H9 (cell line): ENCODE measurements at regions not wholly inside any gene's neighbourhood (a gene's known extent, or its start where the extent isn't known, plus 50 kb on each side); places are given as distances from the start of the nearest gene placed in this dataset.

Experiments
- DNase-seq: peaks from one replicate; pipeline ENCODE4 v3.0.0-alpha.2; 2017
- H2AFZ ChIP-seq: one replicate; pipeline ENCODE4 v1.6.1; 2013; ENCODE audit warnings: mild to moderate bottlenecking, low read length, control low read depth, moderate library complexity
- H2AK5ac ChIP-seq: 2 replicates; pipeline ENCODE4 v1.6.1; 2013; ENCODE audit warnings: low read length, control low read depth, mixed read lengths; ENCODE audit not compliant: insufficient read length
- H2BK120ac ChIP-seq: one replicate; pipeline ENCODE4 v1.6.1; 2013; ENCODE audit warnings: low read depth, mild to moderate bottlenecking, low read length, control low read depth, inconsistent platforms; ENCODE audit not compliant: poor library complexity, severe bottlenecking
- H2BK12ac ChIP-seq: 2 replicates; pipeline ENCODE4 v1.6.1; 2013; ENCODE audit warnings: low read length, control low read depth, mixed read lengths, low read depth; ENCODE audit not compliant: insufficient read length
- H2BK15ac ChIP-seq: 2 replicates; pipeline ENCODE4 v1.6.1; 2013; ENCODE audit warnings: low read depth, low read length, control low read depth
- H2BK20ac ChIP-seq: one replicate; pipeline ENCODE4 v1.6.1; 2013; ENCODE audit warnings: low read depth, mild to moderate bottlenecking, low read length, control low read depth, inconsistent platforms; ENCODE audit not compliant: poor library complexity, severe bottlenecking
- H2BK5ac ChIP-seq: 2 replicates; pipeline ENCODE4 v1.6.1; 2013; ENCODE audit warnings: low read length, control low read depth, mixed read lengths; ENCODE audit not compliant: insufficient read length
- H3K14ac ChIP-seq: 2 replicates; pipeline ENCODE4 v1.6.1; 2013; ENCODE audit warnings: low read length, control low read depth; ENCODE audit not compliant: insufficient read depth
- H3K18ac ChIP-seq: 2 replicates; pipeline ENCODE4 v1.6.1; 2013; ENCODE audit warnings: low read depth, mild to moderate bottlenecking, mixed read lengths, low read length, control low read depth; ENCODE audit not compliant: insufficient read length
- H3K23ac ChIP-seq: 2 replicates; pipeline ENCODE4 v1.6.1; 2013; ENCODE audit warnings: low read length, control low read depth, mixed read lengths, low read depth; ENCODE audit not compliant: insufficient read length
- H3K23me2 ChIP-seq: 2 replicates; pipeline ENCODE4 v1.6.1; 2013; ENCODE audit warnings: low read depth, mild to moderate bottlenecking, mixed read lengths, low read length, control low read depth; ENCODE audit not compliant: insufficient read length, poor library complexity, severe bottlenecking
- H3K27ac ChIP-seq: 2 replicates; pipeline ENCODE4 v1.5.1; 2013; ENCODE audit warnings: low read length, control low read depth, mixed read lengths, low read depth; ENCODE audit not compliant: insufficient read length
- H3K27me3 ChIP-seq: 2 replicates; pipeline ENCODE4 v1.6.1; 2013; ENCODE audit warnings: low read length, control low read depth, inconsistent platforms; ENCODE audit not compliant: insufficient read depth
- H3K4ac ChIP-seq: 2 replicates; pipeline ENCODE4 v1.6.1; 2013; ENCODE audit warnings: low read depth, mild to moderate bottlenecking, control low read depth, inconsistent platforms, low read length, moderate library complexity
- H3K4me1 ChIP-seq: 2 replicates; pipeline ENCODE4 v1.6.1; 2013; ENCODE audit warnings: low read length, control low read depth, inconsistent platforms; ENCODE audit not compliant: insufficient read depth
- H3K4me2 ChIP-seq: 2 replicates; pipeline ENCODE4 v1.6.1; 2013; ENCODE audit warnings: low read length, control low read depth, mixed read lengths; ENCODE audit not compliant: insufficient read length, insufficient read depth
- H3K56ac ChIP-seq: 2 replicates; pipeline ENCODE4 v1.6.1; 2013; ENCODE audit warnings: low read depth, mild to moderate bottlenecking, mixed read lengths, low read length, control low read depth; ENCODE audit not compliant: insufficient read length
- H3K79me1 ChIP-seq: 2 replicates; pipeline ENCODE4 v1.6.1; 2013; ENCODE audit warnings: low read depth, mild to moderate bottlenecking, moderate library complexity, low read length, control low read depth, inconsistent platforms; ENCODE audit not compliant: insufficient read depth, poor library complexity, severe bottlenecking
- H3K79me2 ChIP-seq: 2 replicates; pipeline ENCODE4 v1.6.1; 2013; ENCODE audit warnings: low read length, control low read depth, inconsistent platforms; ENCODE audit not compliant: insufficient read depth
- H3K9ac ChIP-seq: 2 replicates; pipeline ENCODE4 v1.6.1; 2013; ENCODE audit warnings: low read length, control low read depth, mixed read lengths; ENCODE audit not compliant: insufficient read length; ENCODE audit errors: extremely low read depth
- H3K9me3 ChIP-seq: one replicate; pipeline ENCODE4 v1.6.1; 2013; ENCODE audit warnings: low read depth, low read length, inconsistent platforms; ENCODE audit not compliant: control insufficient read depth
- H3T11ph ChIP-seq: one replicate; pipeline ENCODE4 v1.6.1; 2013; ENCODE audit warnings: mild to moderate bottlenecking, low read length, control low read depth, inconsistent platforms
- H4K20me1 ChIP-seq: one replicate; pipeline ENCODE4 v1.6.1; 2013; ENCODE audit not compliant: control insufficient read depth, insufficient read length, insufficient read depth
- H4K5ac ChIP-seq: 2 replicates; pipeline ENCODE4 v1.6.1; 2013; ENCODE audit warnings: low read depth, mild to moderate bottlenecking, mixed read lengths, low read length, control low read depth; ENCODE audit not compliant: insufficient read length
- H4K8ac ChIP-seq: replicated peaks from 2 replicates; pipeline ENCODE4 v1.6.1; 2013; ENCODE audit warnings: low read length, control low read depth, mixed read lengths, low read depth; ENCODE audit not compliant: insufficient read length
- H4K91ac ChIP-seq: 2 replicates; pipeline ENCODE4 v1.6.1; 2013; ENCODE audit warnings: low read depth, mild to moderate bottlenecking, moderate library complexity, mixed read lengths, low read length, control low read depth; ENCODE audit not compliant: insufficient read length
- H3K27ac Mint-ChIP-seq, 3 experiments: 2 replicates in 2 of 3; 3 replicates in 1 of 3; pipeline ENCODE4 v1.8.0; 2020 to 2021; ENCODE audit warnings: mixed read lengths in 3 of 3, mild to moderate bottlenecking in 1 of 3, moderate library complexity in 1 of 3
- H3K27me3 Mint-ChIP-seq: 2 replicates; pipeline ENCODE4 v1.8.0; 2021; ENCODE audit warnings: low read depth, mild to moderate bottlenecking, moderate library complexity, mixed read lengths
- H3K36me3 Mint-ChIP-seq, 3 experiments: 2 replicates in 2 of 3; 3 replicates in 1 of 3; pipeline ENCODE4 v1.8.0; 2020 to 2021; ENCODE audit warnings: low read depth in 3 of 3, mixed read lengths in 3 of 3; ENCODE audit not compliant: insufficient read depth in 1 of 3
- H3K4me1 Mint-ChIP-seq, 2 experiments: 2 replicates each; pipeline ENCODE4 v1.8.0; 2020; ENCODE audit warnings: mixed read lengths in 2 of 2
- H3K4me3 Mint-ChIP-seq, 2 experiments: 2 replicates in 1 of 2; 3 replicates in 1 of 2; pipeline ENCODE4 v1.8.0; 2020 to 2021; ENCODE audit warnings: mild to moderate bottlenecking in 2 of 2, mixed read lengths in 2 of 2, moderate library complexity in 1 of 2
- H3K9me3 Mint-ChIP-seq, 2 experiments: 2 replicates in 1 of 2; 3 replicates in 1 of 2; pipeline ENCODE4 v1.8.0; 2020; ENCODE audit warnings: mild to moderate bottlenecking in 2 of 2, mixed read lengths in 2 of 2, moderate library complexity in 1 of 2
- CTCF ChIP-seq: fragments of 200-600 bp; sonication (generic); conservative IDR thresholded peaks from 3 replicates; pipeline ENCODE4 v1.8.0; 2021; ENCODE audit warnings: antibody characterized with exemption, mild to moderate bottlenecking

GRCh38 chr15:93460717-93461116 lies 371.7 kb upstream of the RGMA start:
- Histone ChIP-seq H3K4me1 (no peaks in the 10 kb centered on the region), H4K8ac (no peak overlapping the region), H3K23ac (no peak overlapping the region), H2BK120ac (no peak overlapping the region), H3K4ac (no peak overlapping the region), H3K14ac (no peak overlapping the region), H4K91ac (no peak overlapping the region), H3K9ac (no peak overlapping the region), H3K79me2 (no peaks in the 10 kb centered on the region), H3K27ac (no peak overlapping the region), H2BK5ac (no peak overlapping the region), H3T11ph (no peak overlapping the region), H3K9me3 (no peaks in the 10 kb centered on the region), H3K18ac (no peak overlapping the region), H2BK12ac (no peak overlapping the region), H2AFZ (no peak overlapping the region), H3K4me2 (no peak overlapping the region), H3K56ac (no peak overlapping the region), H4K20me1 (no peaks in the 10 kb centered on the region), H3K23me2 (no peaks in the 10 kb centered on the region), H3K79me1 (no peaks in the 10 kb centered on the region), H2AK5ac (no peak overlapping the region), H2BK15ac (no peak overlapping the region), H4K5ac (no peak overlapping the region), H3K27me3 (no peaks in the 10 kb centered on the region), H2BK20ac (no peak overlapping the region)
- Mint-ChIP-seq H3K36me3 (peaks cover 0 to 6% (median 0%) of the 10 kb centered on the region in 3 experiments; a peak in 2 of 7 replicates), H3K4me1 (peaks cover 19 to 22% of the 10 kb centered on the region in 2 experiments), H3K27me3 (peaks cover 2% of the 10 kb centered on the region; the same call in 1 of the 2 replicates), H3K9me3 (peaks cover 0 to 3% of the 10 kb centered on the region in 2 experiments; a peak in 2 of 5 replicates), H3K4me3 (no peak overlapping the region), H3K27ac (no peak overlapping the region)
- no peak for DNase-seq
- no peak for TF ChIP-seq CTCF
